HG03378 (cell line): ENCODE measurements at regions not wholly inside any gene's neighbourhood (a gene's known extent, or its start where the extent isn't known, plus 50 kb on each side); places are given as distances from the start of the nearest gene placed in this dataset.

Experiments
- ATAC-seq: cut with Tn5 transposase; IDR thresholded peaks from one replicate; pipeline ENCODE4 v1.9.1; 2021; ENCODE audit warnings: mild to moderate bottlenecking, moderate library complexity; ENCODE audit not compliant: unreplicated experiment

GRCh38 chr10:44326474-44327030 is 58.3 kb downstream of the CXCL12 start:
- ATAC-seq = no peak

- no peak for ATAC-seq
These were observed 59.1 kb downstream of the CXCL12 start for GRCh38 chr10:44325596-44326307.

GRCh38 chr10:44325157-44325556 is 59.7 kb downstream of the CXCL12 start:
- no peak for ATAC-seq

- ATAC-seq = no peak
These were observed 61.1 kb downstream of the CXCL12 start for GRCh38 chr10:44323838-44324237.

GRCh38 chr10:44322137-44322536 is 62.8 kb downstream of the CXCL12 start:
- no peak for ATAC-seq

- no peak for ATAC-seq
These were observed 64.1 kb downstream of the CXCL12 start for GRCh38 chr10:44320756-44321155.

GRCh38 chr10:44317856-44318255 is 67.0 kb downstream of the CXCL12 start:
- no peak for ATAC-seq

GRCh38 chr10:44316922-44317215 is 68.0 kb downstream of the CXCL12 start:
- ATAC-seq = no peak

- ATAC-seq = no peak
These were observed 68.5 kb downstream of the CXCL12 start for GRCh38 chr10:44316187-44316921.

GRCh38 chr10:44314802-44315460 is 70.0 kb downstream of the CXCL12 start:
- ATAC-seq = no peak

- ATAC-seq = no peak
These were observed 71.1 kb downstream of the CXCL12 start for GRCh38 chr10:44313761-44314165.

GRCh38 chr10:44312401-44312800 is 72.5 kb downstream of the CXCL12 start:
- peak; percentile 30 for ATAC-seq

- no peak for ATAC-seq
These were observed 73.3 kb downstream of the CXCL12 start for GRCh38 chr10:44311563-44312051.

- peak; percentile 68 for ATAC-seq
These were observed 73.9 kb downstream of the CXCL12 start for GRCh38 chr10:44310762-44311562.

- ATAC-seq = no peak
These were observed 74.7 kb downstream of the CXCL12 start for GRCh38 chr10:44309939-44310761.

- ATAC-seq = no peak
These were observed 75.5 kb downstream of the CXCL12 start for GRCh38 chr10:44309361-44309760.

GRCh38 chr10:44308935-44309334 is 76.0 kb downstream of the CXCL12 start:
- ATAC-seq = no peak

GRCh38 chr10:44307691-44308090 is 77.2 kb downstream of the CXCL12 start:
- peak; percentile 32 for ATAC-seq

GRCh38 chr10:44306762-44307161 is 78.1 kb downstream of the CXCL12 start:
- ATAC-seq = no peak

- no peak for ATAC-seq
These were observed 78.7 kb downstream of the CXCL12 start for GRCh38 chr10:44306147-44306710.
